Suprapubic skin (tissue), 4 donors: ENCODE measurements at regions not wholly inside any gene's neighbourhood (a gene's known extent, or its start where the extent isn't known, plus 50 kb on each side); places are given as distances from the start of the nearest gene placed in this dataset.

Source experiments
- DNase-seq, 2 donors: peaks; one replicate each; pipeline ENCODE4 v3.0.0-alpha.2; 2019; ENCODE audit warnings: low spot score in 2 of 2
- H3K27ac ChIP-seq: fragments of 200-600 bp; sonication (generic); one replicate; pipeline ENCODE4 v1.5.1; 2019
- H3K27me3 ChIP-seq: fragments of 200-600 bp; sonication (generic); one replicate; pipeline ENCODE4 v1.5.1; 2019
- H3K36me3 ChIP-seq: fragments of 200-600 bp; sonication (generic); one replicate; pipeline ENCODE4 v1.5.1; 2019
- H3K4me1 ChIP-seq: fragments of 200-600 bp; sonication (generic); one replicate; pipeline ENCODE4 v1.5.1; 2019
- H3K4me3 ChIP-seq: fragments of 200-600 bp; sonication (generic); one replicate; pipeline ENCODE4 v1.5.1; 2019; ENCODE audit warnings: mild to moderate bottlenecking
- H3K9me3 ChIP-seq: fragments of 200-600 bp; sonication (generic); one replicate; pipeline ENCODE4 v1.5.1; 2019
- CTCF ChIP-seq, 2 donors: fragments of 200-600 bp in 1 of 2; fragments of 450-650 bp in 1 of 2; sonication (generic) in 1 of 2; IDR thresholded peaks; one replicate each; pipeline ENCODE4 v1.5.1; 2016 to 2019; ENCODE audit warnings: antibody characterized with exemption in 2 of 2, mild to moderate bottlenecking in 1 of 2, moderate library complexity in 1 of 2
- EP300 ChIP-seq: sonication (generic); formaldehyde crosslinking; IDR thresholded peaks from one replicate; pipeline ENCODE4 v1.6.1; 2017; ENCODE audit warnings: antibody characterized with exemption
- POLR2A ChIP-seq, 2 donors: fragments of 450-650 bp; IDR thresholded peaks; one replicate each; pipeline ENCODE4 v1.6.1; 2017; ENCODE audit warnings: antibody characterized with exemption in 2 of 2, mild to moderate bottlenecking in 2 of 2, moderate library complexity in 2 of 2
- POLR2AphosphoS5 ChIP-seq, 3 donors: sonication (generic); formaldehyde crosslinking; IDR thresholded peaks; one replicate each; pipeline ENCODE4 v1.6.1; 2017; ENCODE audit warnings: antibody characterized with exemption in 3 of 3
- WGBS: methylation state at CpG from one replicate; pipeline ENCODE4 v1.1.5; 2018; 5-methylcytosine and 5-hydroxymethylcytosine counted together

DNA sequence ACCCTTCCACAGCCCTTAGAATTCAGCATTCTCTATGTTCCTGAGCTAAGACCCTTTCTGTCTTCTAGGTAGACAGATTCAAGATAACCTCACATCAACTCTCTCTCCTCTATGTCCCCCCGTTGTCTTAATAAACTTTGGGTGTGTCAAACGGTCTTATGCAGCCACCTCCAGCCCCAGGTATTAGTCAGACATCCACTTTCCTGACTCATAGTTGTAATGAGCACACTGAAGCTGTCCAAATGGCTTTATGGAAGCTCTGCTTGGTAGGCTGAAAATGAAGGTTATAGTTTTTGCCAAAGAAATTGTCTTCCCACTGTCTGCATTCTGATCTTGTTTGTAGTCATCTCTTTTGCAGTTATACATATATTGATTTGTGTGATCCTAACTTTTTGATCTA, 482.0 kb downstream of the RMST start:
- no peak for DNase-seq
- Histone ChIP-seq H3K4me3 (no peak overlapping the region), H3K4me1 (no peaks in the 10 kb centered on the region), H3K36me3 (no peaks in the 10 kb centered on the region), H3K27ac (no peak overlapping the region), H3K27me3 (no peaks in the 10 kb centered on the region), H3K9me3 (no peaks in the 10 kb centered on the region)
- TF ChIP-seq CTCF (IDR thresholded peaks at IDR 0.05) (no peak), EP300 (no peak), POLR2A (IDR thresholded peaks at IDR 0.05) (no peak), POLR2AphosphoS5 (IDR thresholded peaks at IDR 0.05) (no peak)
- 74% methylated on average over 2 of the region's 2 CpGs for WGBS

GRCh38 chr12:97946701-97947100, 484.1 kb downstream of the RMST start:
- Histone ChIP-seq H3K36me3 (no peaks in the 10 kb centered on the region), H3K4me3 (no peak overlapping the region), H3K4me1 (no peaks in the 10 kb centered on the region), H3K9me3 (no peaks in the 10 kb centered on the region), H3K27ac (no peak overlapping the region), H3K27me3 (no peaks in the 10 kb centered on the region)
- TF ChIP-seq POLR2A (IDR thresholded peaks at IDR 0.05) (no peak), EP300 (no peak), POLR2AphosphoS5 (IDR thresholded peaks at IDR 0.05) (no peak), CTCF (IDR thresholded peaks at IDR 0.05) (no peak)
- WGBS, result 93% methylated on average over 1 of the region's 1 CpG
- DNase-seq, result no peak

GRCh38 chr12:97948591-97948990, 486.0 kb downstream of the RMST start:
- Histone ChIP-seq H3K4me1 (no peaks in the 10 kb centered on the region), H3K27ac (no peak overlapping the region), H3K36me3 (no peaks in the 10 kb centered on the region), H3K9me3 (no peaks in the 10 kb centered on the region), H3K27me3 (no peaks in the 10 kb centered on the region), H3K4me3 (no peak overlapping the region)
- 80% methylated on average over 2 of the region's 2 CpGs for WGBS
- TF ChIP-seq EP300 (no peak), POLR2AphosphoS5 (IDR thresholded peaks at IDR 0.05) (no peak), CTCF (IDR thresholded peaks at IDR 0.05) (no peak), POLR2A (IDR thresholded peaks at IDR 0.05) (no peak)
- no peak for DNase-seq

DNA sequence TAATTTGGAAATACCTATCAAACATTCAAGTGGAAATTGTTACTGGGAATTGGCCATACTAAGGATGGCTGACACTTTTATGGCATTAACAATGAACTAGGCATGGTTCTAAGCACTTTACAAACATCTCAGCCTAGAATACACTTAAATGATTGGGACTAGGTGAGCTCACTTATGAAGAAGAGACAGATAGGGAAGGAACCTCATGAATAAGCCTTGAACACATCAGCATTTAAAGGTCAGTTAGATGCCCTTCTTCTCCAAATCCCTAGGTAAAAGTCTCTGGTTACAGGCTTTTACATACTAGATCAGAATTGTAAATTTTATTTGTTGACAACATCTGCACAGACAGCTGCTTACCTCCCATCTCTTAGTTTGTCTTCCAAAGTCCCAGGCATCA, 488.6 kb downstream of the RMST start:
- H3K27ac ChIP-seq, result no peak overlapping the region
- H3K4me3 ChIP-seq, result no peak overlapping the region
- no peaks in the 10 kb centered on the region for H3K4me1 ChIP-seq
- TF ChIP-seq POLR2A (IDR thresholded peaks at IDR 0.05) (no peak), CTCF (IDR thresholded peaks at IDR 0.05) (no peak), POLR2AphosphoS5 (IDR thresholded peaks at IDR 0.05) (no peak), EP300 (no peak)
- H3K36me3 ChIP-seq, result no peaks in the 10 kb centered on the region
- H3K27me3 ChIP-seq, result no peaks in the 10 kb centered on the region
- no peak for DNase-seq
- no peaks in the 10 kb centered on the region for H3K9me3 ChIP-seq

DNA sequence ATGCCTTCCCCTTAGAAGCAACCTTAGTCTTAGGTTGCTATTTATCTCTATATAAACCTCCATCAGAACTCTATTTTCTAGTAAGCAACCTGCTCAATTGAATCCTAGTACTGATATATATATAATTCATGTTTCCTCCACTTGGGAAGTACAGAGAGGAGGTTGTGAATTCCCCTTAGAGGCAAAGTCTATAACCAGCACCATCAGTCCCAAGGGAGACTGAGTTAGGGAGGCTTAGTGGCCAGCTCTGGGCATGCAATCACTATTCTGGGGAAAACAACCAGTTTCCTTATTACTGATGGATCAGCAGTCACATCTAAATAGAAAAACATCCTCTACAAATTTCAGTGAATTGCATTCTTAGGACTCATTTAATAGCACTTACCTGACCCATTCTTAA, 489.1 kb downstream of the RMST start:
- no peaks in the 10 kb centered on the region for H3K9me3 ChIP-seq
- H3K4me3 ChIP-seq, result no peak overlapping the region
- no peaks in the 10 kb centered on the region for H3K27me3 ChIP-seq
- no peaks in the 10 kb centered on the region for H3K4me1 ChIP-seq
- no peak overlapping the region for H3K27ac ChIP-seq
- DNase-seq, result no peak
- TF ChIP-seq POLR2A (IDR thresholded peaks at IDR 0.05) (no peak), EP300 (no peak), CTCF (IDR thresholded peaks at IDR 0.05) (no peak), POLR2AphosphoS5 (IDR thresholded peaks at IDR 0.05) (no peak)
- H3K36me3 ChIP-seq, result no peaks in the 10 kb centered on the region
